A204.1 (cell line): ENCODE measurements at regions not wholly inside any gene's neighbourhood (a gene's known extent, or its start where the extent isn't known, plus 50 kb on each side); places are given as distances from the start of the nearest gene placed in this dataset.

Source experiments
- FAIRE-seq: peaks from 2 replicates; lab custom pipeline; 2012; peaks lifted over from hg19 to GRCh38; lab: Jason Lieb, UNC

DNA sequence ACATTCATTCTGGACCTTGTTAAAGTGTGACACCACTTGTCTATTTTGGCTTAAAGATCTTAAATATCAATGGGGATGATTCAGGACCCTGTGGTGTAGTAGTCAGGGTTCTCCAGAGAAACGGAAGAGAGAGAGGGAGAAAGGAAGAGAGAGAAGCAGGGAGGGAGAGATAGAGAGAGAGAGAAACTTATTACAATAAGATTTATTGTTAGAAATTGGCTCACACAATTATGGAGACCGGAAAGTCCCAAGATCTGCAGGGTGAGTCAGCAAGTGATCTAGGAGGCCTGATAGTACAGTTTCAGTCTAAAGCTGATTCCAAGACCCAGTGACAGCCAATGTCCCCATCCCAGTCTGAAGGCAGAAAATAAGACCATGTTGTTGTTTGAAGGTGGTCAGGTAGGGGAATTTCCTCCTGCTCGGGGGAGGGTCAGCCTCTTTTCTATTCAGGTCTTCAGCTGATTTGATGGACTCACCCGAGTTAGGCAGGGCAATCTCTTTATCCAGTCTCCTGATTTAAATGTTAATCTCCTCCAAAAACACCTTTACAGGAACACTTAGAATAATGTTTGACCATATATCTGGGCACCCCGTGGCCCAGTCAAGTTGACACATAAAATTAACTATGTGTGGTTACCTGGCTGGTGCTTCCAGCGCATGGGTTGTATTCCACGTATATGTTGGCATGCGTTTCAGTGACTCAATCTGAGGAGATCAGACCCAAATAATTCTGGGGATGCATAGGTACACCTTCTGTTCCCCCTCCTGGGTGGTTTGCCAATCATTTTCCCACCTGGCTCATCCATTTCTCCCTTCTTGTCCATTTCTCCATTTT lies 1350.5 kb downstream of the TBC1D22A start:
- FAIRE-seq = no peak

DNA sequence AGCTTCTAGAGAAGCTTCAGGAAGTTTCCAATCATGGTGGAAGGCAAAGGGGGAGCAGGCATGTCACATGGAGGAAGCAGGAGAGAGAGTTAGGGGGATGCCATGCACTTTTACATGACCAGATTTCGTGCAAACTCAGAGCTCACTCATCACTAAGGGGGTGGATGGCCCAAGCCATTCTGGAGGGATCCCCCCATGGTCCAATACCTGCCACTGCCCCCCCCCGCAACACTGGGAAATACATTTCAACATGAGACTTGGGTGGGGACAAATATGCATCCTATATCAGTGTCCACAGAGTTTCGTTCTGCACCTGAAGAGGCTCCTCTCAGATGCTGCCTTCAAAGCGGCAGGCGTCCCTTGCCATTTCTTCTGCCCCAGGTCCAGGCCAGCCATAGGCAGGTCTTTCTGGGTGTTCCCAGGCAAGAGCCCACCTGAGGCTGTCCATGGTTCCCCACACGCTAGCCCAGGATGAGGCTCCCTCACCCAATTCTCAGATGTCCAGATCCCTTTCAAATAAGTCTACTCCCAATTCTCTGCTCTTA lies 1344.3 kb downstream of the TBC1D22A start:
- no peak for FAIRE-seq

- no peak for FAIRE-seq
Measured at GRCh38 chr22:48106215-48106614, 1343.8 kb downstream of the TBC1D22A start.

GRCh38 chr22:48105259-48105658 lies 1342.8 kb downstream of the TBC1D22A start:
- no peak for FAIRE-seq

GRCh38 chr22:48104766-48105165 lies 1342.3 kb downstream of the TBC1D22A start:
- FAIRE-seq = no peak

DNA sequence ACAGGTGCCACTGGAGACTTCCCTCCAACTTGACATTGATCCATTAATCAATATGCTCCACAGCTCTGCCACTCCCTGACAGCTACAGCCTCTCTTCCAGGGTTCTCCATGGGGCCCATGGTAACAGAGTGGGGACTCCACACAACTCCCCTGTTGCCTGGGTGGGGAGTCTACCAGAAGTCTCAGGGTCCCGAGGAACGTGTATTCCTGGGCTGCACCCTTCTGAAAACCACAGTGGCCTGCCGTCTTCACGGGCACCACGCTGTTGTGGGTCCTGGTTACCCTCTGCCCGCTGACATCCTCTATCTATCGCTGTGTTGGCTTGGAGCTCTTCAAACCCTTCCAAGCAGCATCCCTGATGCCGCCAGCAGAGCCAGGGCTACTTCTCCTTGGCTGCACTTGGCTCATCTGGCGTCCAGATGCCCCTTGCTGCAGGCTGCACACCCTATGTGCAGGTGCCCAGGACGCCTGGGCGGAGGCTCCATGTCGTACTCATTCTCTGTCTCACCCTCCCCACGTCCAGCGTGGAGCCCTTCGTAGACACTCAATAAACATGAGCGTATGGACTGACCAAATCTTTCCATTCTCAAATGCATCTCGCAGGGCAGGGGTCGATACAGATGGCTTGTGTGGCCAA lies 1341.8 kb downstream of the TBC1D22A start:
- FAIRE-seq = no peak

GRCh38 chr22:48103126-48103875 lies 1340.9 kb downstream of the TBC1D22A start:
- no peak for FAIRE-seq

GRCh38 chr22:48102581-48102980 lies 1340.1 kb downstream of the TBC1D22A start:
- no peak for FAIRE-seq

DNA sequence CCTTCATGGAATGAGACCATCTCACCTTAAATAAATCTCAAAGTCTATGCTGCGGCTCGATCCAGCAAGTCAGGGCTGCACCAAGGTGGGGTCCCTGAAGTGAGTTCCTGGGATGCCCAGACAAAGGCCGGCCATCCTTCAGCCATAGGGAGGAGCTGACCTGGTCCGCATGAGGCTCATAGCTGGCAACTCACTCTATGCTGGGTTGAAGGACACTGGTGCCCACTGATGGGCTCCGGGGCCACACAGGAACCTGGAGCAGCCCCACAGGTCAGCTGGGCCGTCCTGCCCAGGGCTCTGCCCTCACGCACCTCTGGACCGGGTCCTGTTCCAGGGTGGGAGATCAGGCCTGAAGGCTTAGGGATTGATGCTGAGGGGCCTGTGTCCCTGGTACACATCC lies 1339.3 kb downstream of the TBC1D22A start:
- FAIRE-seq = no peak

- FAIRE-seq = no peak
Measured at GRCh38 chr22:48100685-48101417, 1338.4 kb downstream of the TBC1D22A start.

GRCh38 chr22:48099671-48100070 lies 1337.2 kb downstream of the TBC1D22A start:
- FAIRE-seq = no peak

GRCh38 chr22:48099251-48099650 lies 1336.8 kb downstream of the TBC1D22A start:
- FAIRE-seq = no peak

GRCh38 chr22:48098921-48099245 lies 1336.4 kb downstream of the TBC1D22A start:
- no peak for FAIRE-seq

GRCh38 chr22:48098243-48098920 lies 1335.9 kb downstream of the TBC1D22A start:
- FAIRE-seq = no peak

DNA sequence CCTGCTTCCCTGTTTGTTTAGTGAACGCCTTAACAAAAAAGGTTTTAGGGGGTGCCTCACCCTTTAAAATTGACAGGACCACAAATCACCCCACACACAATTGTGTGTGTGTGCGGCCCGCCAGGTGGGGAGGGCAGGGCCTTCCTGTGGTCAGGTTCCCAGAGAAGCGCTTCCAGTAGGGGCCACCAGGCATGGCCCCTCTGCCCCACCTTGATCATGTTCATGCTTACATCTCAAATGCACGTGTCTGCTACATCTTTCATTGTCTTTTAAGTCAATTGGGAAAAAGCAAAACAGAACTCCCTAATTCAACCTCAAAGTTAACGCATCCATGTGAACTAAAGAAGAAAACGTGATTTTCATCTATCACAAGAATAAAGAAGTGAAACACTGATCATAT lies 1335.3 kb downstream of the TBC1D22A start:
- FAIRE-seq = no peak

DNA sequence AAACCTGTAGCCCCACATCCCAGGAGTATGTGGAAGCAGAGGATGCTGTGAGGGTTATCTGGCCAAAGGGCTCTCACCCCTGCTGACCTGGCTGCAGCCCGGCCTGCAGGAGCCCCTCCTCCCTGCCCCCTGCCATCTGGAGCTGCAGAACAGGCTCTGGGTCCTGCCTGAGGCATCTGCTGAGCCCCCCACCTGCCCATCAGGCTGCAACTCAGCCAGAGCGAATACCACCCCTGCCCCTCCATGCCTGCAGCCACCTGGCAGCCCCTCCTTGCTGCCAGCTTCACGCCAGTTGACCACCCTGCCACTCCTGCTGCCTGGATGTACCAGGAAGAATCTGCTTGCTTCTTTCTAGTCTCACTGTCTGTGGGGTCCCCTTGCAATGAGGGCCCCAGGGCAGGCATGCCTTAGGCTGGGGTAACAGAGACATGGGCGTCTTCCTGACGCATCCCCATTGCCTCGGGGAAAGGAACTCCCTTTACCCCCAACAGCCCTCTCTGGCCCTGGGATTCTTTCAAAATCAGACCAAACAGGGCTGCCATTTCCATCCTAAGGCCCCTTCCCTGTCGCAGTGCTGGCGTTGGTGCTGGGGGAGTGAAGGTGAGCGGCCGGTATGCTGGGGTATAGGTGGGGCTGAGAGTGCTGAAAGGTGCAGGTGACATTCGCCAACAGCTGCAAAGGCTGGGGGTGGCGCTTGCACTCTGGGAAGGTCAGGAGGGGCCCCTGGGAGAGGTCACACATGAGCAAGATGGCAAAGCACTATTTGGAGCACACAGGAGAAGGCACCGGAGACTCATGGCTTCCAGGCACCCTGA lies 1334.6 kb downstream of the TBC1D22A start:
- no peak for FAIRE-seq

DNA sequence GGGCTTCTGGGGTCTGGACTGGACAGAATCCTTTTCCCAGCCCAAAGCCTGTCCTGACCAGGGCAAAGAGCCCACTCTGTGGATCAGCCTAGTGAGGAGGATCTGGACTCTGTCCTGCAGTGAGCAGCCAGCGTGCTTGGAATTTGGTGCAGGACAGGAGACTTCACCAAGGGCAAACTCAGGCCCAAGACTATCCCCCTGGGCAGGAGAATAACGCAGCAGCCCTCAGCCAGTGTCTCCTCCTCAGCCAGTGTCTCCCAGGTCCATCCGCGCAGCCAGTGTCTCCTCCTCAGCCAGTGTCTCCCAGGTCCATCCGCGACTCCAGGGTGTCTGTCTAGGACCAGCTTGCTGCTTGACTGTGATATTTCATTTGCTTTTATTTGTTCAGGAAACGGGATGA lies 1334.0 kb downstream of the TBC1D22A start:
- FAIRE-seq = no peak

- FAIRE-seq = no peak
Measured at GRCh38 chr22:48093981-48094380, 1331.5 kb downstream of the TBC1D22A start.

GRCh38 chr22:48092866-48093265 lies 1330.4 kb downstream of the TBC1D22A start:
- FAIRE-seq = no peak

GRCh38 chr22:48091656-48092223 lies 1329.3 kb downstream of the TBC1D22A start:
- no peak for FAIRE-seq
